Panc1 (cell line): ENCODE measurements at regions not wholly inside any gene's neighbourhood (a gene's known extent, or its start where the extent isn't known, plus 50 kb on each side); places are given as distances from the start of the nearest gene placed in this dataset.

Experiments used
- POLR2AphosphoS5 ChIP-seq: IDR thresholded peaks from 2 replicates; pipeline ENCODE4 v1.6.1; 2012; ENCODE audit warnings: mild to moderate bottlenecking, low read depth, low read length, moderate library complexity
- SIN3A ChIP-seq: IDR thresholded peaks from 2 replicates; pipeline ENCODE4 v1.6.1; 2012; ENCODE audit warnings: low read depth, mild to moderate bottlenecking, low read length, moderate library complexity, borderline replicate concordance; ENCODE audit not compliant: insufficient read depth
- TCF7L2 ChIP-seq: IDR thresholded peaks from 2 replicates; pipeline ENCODE4 v1.6.1; 2011; ENCODE audit warnings: mild to moderate bottlenecking, low read depth, low read length, inconsistent platforms
- TF ChIP-seq, protein P1 (sequence below): fragments of 450-650 bp; IDR thresholded peaks from 2 replicates; pipeline ENCODE4 v1.5.1; 2017; ENCODE audit warnings: mild to moderate bottlenecking
- TF ChIP-seq, protein P2 (sequence below), 2 experiments: IDR thresholded peaks; 2 replicates each; pipeline ENCODE4 v1.6.1; 2011 to 2012; ENCODE audit warnings: low read depth in 2 of 2, control low read depth in 1 of 2, low read length in 1 of 2, mild to moderate bottlenecking in 1 of 2, moderate library complexity in 1 of 2; ENCODE audit not compliant: insufficient read depth in 1 of 2

DNA sequence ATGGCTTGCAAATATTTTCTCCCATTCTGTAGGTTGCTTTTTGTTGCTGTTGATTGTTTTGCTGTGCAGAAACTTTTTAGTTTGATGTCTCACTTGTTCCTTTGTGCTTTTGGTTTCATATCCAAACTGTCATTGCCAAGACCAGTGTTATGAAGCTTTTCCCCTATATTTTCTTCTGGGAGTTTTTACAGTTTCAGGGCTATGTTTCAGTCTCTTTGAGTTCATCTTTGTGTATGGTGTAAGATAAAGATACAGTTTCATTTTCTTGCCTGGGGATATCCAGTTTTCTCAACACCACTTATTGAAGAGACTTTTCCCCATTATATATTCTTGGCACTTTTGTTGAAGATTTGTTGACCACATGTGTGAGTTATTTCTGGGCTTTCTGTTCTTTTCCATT lies 139.9 kb downstream of the MRPL57 start:
- TF ChIP-seq POLR2AphosphoS5 (no peak), SIN3A (no peak), TCF7L2 (no peak)
- TF ChIP-seq, protein P1, sequence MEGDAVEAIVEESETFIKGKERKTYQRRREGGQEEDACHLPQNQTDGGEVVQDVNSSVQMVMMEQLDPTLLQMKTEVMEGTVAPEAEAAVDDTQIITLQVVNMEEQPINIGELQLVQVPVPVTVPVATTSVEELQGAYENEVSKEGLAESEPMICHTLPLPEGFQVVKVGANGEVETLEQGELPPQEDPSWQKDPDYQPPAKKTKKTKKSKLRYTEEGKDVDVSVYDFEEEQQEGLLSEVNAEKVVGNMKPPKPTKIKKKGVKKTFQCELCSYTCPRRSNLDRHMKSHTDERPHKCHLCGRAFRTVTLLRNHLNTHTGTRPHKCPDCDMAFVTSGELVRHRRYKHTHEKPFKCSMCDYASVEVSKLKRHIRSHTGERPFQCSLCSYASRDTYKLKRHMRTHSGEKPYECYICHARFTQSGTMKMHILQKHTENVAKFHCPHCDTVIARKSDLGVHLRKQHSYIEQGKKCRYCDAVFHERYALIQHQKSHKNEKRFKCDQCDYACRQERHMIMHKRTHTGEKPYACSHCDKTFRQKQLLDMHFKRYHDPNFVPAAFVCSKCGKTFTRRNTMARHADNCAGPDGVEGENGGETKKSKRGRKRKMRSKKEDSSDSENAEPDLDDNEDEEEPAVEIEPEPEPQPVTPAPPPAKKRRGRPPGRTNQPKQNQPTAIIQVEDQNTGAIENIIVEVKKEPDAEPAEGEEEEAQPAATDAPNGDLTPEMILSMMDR: no peak
- TF ChIP-seq, protein P2, sequence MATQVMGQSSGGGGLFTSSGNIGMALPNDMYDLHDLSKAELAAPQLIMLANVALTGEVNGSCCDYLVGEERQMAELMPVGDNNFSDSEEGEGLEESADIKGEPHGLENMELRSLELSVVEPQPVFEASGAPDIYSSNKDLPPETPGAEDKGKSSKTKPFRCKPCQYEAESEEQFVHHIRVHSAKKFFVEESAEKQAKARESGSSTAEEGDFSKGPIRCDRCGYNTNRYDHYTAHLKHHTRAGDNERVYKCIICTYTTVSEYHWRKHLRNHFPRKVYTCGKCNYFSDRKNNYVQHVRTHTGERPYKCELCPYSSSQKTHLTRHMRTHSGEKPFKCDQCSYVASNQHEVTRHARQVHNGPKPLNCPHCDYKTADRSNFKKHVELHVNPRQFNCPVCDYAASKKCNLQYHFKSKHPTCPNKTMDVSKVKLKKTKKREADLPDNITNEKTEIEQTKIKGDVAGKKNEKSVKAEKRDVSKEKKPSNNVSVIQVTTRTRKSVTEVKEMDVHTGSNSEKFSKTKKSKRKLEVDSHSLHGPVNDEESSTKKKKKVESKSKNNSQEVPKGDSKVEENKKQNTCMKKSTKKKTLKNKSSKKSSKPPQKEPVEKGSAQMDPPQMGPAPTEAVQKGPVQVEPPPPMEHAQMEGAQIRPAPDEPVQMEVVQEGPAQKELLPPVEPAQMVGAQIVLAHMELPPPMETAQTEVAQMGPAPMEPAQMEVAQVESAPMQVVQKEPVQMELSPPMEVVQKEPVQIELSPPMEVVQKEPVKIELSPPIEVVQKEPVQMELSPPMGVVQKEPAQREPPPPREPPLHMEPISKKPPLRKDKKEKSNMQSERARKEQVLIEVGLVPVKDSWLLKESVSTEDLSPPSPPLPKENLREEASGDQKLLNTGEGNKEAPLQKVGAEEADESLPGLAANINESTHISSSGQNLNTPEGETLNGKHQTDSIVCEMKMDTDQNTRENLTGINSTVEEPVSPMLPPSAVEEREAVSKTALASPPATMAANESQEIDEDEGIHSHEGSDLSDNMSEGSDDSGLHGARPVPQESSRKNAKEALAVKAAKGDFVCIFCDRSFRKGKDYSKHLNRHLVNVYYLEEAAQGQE (IDR thresholded peaks at IDR 0.05; ENCODE audit: insufficient read depth in 1 of 2, low read depth in 2 of 2, low read length in 1 of 2): no peak
